ENCODE measurements at regions not wholly inside any gene's neighbourhood (a gene's known extent, or its start where the extent isn't known, plus 50 kb on each side); places are given as distances from the start of the nearest gene placed in this dataset.

- TF ChIP-seq POLR2A (IDR thresholded peaks at IDR 0.05) (no peak), CTCF (IDR thresholded peaks at IDR 0.05) (no peak)
These were observed 308.8 kb upstream of the SOX4 start for GRCh38 chr6:21284706-21285105.
